ENCODE measurements at regions not wholly inside any gene's neighbourhood (a gene's known extent, or its start where the extent isn't known, plus 50 kb on each side); places are given as distances from the start of the nearest gene placed in this dataset.

DNA sequence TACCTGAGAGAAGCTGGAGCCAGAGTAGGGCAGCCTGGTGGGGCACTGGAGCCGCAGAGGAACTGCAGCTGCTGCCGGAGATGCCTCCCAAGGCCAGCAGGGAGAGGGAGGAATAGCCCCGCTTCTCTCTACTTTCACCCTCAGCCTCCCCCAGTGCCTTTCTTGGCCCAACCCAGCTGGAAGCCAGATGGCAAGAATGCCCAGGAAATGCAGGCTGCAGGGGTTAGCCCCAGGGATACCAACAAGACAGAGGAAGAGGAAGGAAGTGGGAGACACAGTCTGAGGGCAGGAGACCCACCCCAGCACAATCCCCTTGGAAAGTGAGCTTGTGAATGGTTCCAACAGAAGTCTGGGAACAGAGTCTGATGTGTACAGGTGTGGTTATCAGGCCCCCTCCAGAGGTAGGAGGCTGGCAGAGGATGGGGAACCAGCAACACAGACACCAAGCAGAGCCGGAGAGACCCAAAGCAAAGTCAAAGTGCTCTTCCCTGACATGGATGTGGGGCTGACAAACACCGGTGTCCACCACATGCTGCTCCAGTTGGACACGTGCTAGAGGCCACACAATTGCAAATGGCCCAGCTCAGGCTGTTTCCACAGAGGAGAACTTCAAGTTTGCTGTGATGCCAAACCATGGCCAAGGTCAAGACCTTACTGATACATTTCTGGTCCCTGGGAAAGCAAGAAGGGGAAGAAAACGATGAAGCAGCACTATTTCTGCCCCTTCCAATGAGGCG is 418.8 kb upstream of the PROK2 start:
- 86 to 93% methylated on average over 8 of the region's 8 CpGs for WGBS, 2 donors
- ATAC-seq (ENCODE audit: insufficient read depth, low FRiP score) = no peak
- no peak overlapping the region for H3K4me3 ChIP-seq

DNA sequence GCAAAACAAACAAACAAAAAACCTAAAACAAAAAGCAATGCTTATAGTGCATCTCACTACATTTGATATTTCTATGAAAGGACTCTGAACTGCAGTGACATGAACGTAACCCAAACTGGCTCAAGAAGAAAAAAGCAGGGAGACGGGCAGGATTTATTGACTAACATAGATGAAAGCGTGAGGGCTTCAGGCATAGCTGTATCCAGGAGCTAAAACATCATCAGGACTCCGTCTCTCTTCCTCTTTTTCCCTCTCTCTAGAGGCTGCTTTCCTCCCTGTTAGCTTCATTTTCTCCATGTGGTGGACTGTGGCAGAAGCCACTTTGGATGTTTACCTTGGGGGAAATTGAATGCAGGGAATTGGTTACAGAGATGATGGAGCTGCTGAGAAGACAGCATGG is 418.2 kb upstream of the PROK2 start:
- Histone ChIP-seq H3K4me3 (no peak overlapping the region), H3K4me1 (ENCODE audit: control insufficient read depth in 5 of 5, insufficient read depth in 5 of 5, low read length in 5 of 5) (peaks cover 0 to 20% (median 0%) of the 10 kb centered on the region in 5 donors), H3K9me3 (ENCODE audit: control insufficient read depth in 4 of 4, insufficient read depth in 3 of 4, low read length in 3 of 4) (peaks cover 0 to 5% (median 1%) of the 10 kb centered on the region in 4 donors), H3K36me3 (ENCODE audit: control insufficient read depth in 4 of 4, insufficient read depth in 4 of 4, low read length in 4 of 4) (no peaks in the 10 kb centered on the region), H3K27me3 (ENCODE audit: control insufficient read depth in 3 of 3, insufficient read depth in 3 of 3, low read length in 2 of 3) (no peaks in the 10 kb centered on the region), H3K9ac (ENCODE audit: insufficient read depth in 1 of 2, low read length in 2 of 2) (no peak overlapping the region), H3K27ac (ENCODE audit: low read depth in 1 of 2, low read length in 1 of 2) (no peak overlapping the region)
- TF ChIP-seq, protein P1, sequence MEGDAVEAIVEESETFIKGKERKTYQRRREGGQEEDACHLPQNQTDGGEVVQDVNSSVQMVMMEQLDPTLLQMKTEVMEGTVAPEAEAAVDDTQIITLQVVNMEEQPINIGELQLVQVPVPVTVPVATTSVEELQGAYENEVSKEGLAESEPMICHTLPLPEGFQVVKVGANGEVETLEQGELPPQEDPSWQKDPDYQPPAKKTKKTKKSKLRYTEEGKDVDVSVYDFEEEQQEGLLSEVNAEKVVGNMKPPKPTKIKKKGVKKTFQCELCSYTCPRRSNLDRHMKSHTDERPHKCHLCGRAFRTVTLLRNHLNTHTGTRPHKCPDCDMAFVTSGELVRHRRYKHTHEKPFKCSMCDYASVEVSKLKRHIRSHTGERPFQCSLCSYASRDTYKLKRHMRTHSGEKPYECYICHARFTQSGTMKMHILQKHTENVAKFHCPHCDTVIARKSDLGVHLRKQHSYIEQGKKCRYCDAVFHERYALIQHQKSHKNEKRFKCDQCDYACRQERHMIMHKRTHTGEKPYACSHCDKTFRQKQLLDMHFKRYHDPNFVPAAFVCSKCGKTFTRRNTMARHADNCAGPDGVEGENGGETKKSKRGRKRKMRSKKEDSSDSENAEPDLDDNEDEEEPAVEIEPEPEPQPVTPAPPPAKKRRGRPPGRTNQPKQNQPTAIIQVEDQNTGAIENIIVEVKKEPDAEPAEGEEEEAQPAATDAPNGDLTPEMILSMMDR (IDR thresholded peaks at IDR 0.05; ENCODE audit: control extremely low read depth, extremely low read depth) = no peak
- ATAC-seq (ENCODE audit: insufficient read depth, low FRiP score) = no peak
- WGBS, 2 donors = 93% methylated on average over 4 of the region's 4 CpGs
- DNase-seq = no peak

More for the DNA sequence above, 418.8 kb upstream of the PROK2 start:
- no peak overlapping the region for H3K9ac ChIP-seq (ENCODE audit: insufficient read depth in 1 of 2, low read length in 2 of 2)
- no peak for DNase-seq
- H3K4me1 ChIP-seq (ENCODE audit: control insufficient read depth in 5 of 5, insufficient read depth in 5 of 5, low read length in 5 of 5) = peaks cover 0 to 23% (median under 1%) of the 10 kb centered on the region in 5 donors
- no peak overlapping the region for H3K27ac ChIP-seq (ENCODE audit: low read depth in 1 of 2, low read length in 1 of 2)
- no peaks in the 10 kb centered on the region for H3K27me3 ChIP-seq (ENCODE audit: control insufficient read depth in 3 of 3, insufficient read depth in 3 of 3, low read length in 2 of 3)
- no peaks in the 10 kb centered on the region for H3K36me3 ChIP-seq (ENCODE audit: control insufficient read depth in 4 of 4, insufficient read depth in 4 of 4, low read length in 4 of 4)
- TF ChIP-seq, protein P1 (IDR thresholded peaks at IDR 0.05; ENCODE audit: control extremely low read depth, extremely low read depth) = no peak
- H3K9me3 ChIP-seq (ENCODE audit: control insufficient read depth in 4 of 4, insufficient read depth in 3 of 4, low read length in 3 of 4) = peaks cover 0 to 5% (median 1%) of the 10 kb centered on the region in 4 donors

DNA sequence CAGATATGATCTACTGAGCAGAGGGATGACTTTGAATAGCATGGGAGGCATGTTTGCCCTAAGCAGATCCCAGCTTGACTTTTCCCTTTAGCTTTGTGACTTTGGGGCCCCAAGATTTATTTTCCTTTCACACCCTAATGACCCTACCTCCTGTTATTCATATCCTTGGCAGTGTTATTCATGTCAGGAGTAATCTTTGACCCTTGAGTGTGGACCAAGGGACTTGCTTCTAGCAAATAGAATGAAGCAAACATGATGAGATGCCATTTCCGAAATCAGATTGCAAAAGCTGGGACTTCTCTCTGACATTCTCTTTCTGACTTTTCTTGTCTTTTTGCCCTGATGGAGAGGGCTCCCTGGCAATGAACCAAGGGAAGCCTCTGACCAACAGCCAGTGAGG is 415.4 kb upstream of the PROK2 start:
- Histone ChIP-seq H3K4me1 (ENCODE audit: control insufficient read depth in 5 of 5, insufficient read depth in 5 of 5, low read length in 5 of 5) (peaks cover 0 to 16% (median 0%) of the 10 kb centered on the region in 5 donors), H3K9ac (ENCODE audit: insufficient read depth in 1 of 2, low read length in 2 of 2) (no peak overlapping the region), H3K27me3 (ENCODE audit: control insufficient read depth in 3 of 3, insufficient read depth in 3 of 3, low read length in 2 of 3) (no peaks in the 10 kb centered on the region), H3K9me3 (ENCODE audit: control insufficient read depth in 4 of 4, insufficient read depth in 3 of 4, low read length in 3 of 4) (peaks cover 0 to 5% (median 1%) of the 10 kb centered on the region in 4 donors), H3K36me3 (ENCODE audit: control insufficient read depth in 4 of 4, insufficient read depth in 4 of 4, low read length in 4 of 4) (no peaks in the 10 kb centered on the region), H3K4me3 (no peak overlapping the region), H3K27ac (ENCODE audit: low read depth in 1 of 2, low read length in 1 of 2) (no peak overlapping the region)
- no peak for ATAC-seq (ENCODE audit: insufficient read depth, low FRiP score)
- TF ChIP-seq, protein P1 (IDR thresholded peaks at IDR 0.05; ENCODE audit: control extremely low read depth, extremely low read depth) = no peak
- DNase-seq = no peak
- WGBS, 2 donors = 96 to 100% methylated on average over 1 of the region's 1 CpG
